ENCODE measurements at regions not wholly inside any gene's neighbourhood (a gene's known extent, or its start where the extent isn't known, plus 50 kb on each side); places are given as distances from the start of the nearest gene placed in this dataset.

DNA sequence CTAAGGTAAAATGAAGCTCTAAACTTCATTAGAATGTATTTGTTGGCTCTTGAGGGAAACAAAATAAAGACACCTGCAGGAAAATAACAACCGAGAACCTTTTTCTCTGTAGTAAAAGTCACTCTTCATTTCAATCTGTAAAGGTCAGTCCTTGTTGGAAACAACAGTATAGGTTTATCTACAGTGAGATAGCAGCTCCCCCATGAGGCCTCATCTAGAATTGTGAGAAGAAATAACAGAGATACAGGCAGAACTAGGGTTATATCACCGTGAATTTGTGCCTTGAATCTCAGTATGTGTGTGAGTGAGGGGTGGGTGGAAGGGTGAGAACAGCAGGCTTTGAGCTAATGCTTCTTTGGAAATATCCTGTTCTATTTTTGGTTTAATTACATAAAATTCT is 107.8 kb upstream of the FMR1 start:
- DNase-seq (no peak), ATAC-seq (ENCODE audit: low read depth) (no peak)
- no peak overlapping the region for H3K4me3 Mint-ChIP-seq
- POLR2A ChIA-PET: interaction anchor here (1.0 kb wide), 1 partner anchor 328 kb away, joined by 6 read pairs; no protein-coding TSS in a partner anchor
- H3K27me3 Mint-ChIP-seq: no peaks in the 10 kb centered on the region
- no peaks in the 10 kb centered on the region for H3K36me3 Mint-ChIP-seq
- H3K27ac Mint-ChIP-seq: no peak overlapping the region
- peaks cover 3% of the 10 kb centered on the region for H3K4me1 Mint-ChIP-seq
- no peaks in the 10 kb centered on the region for H3K9me3 Mint-ChIP-seq

DNA sequence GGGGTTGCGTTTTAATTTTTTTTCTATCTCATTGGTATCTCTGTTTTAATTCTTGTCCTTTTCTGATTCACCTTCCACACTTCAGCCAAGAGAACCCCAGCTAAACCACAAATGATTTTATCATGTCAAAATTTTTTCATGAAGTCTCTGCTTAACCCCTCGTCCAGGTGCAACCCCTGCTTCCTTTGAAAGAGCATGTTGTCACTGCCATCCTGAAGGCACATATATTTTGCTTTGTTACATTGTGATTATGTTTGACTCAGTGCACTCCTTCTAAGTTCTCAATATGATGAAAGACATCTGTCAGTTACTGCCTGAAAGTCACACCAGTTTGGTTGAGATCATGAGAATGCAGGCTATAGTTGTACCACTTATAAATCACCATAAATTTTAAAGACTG is 99.9 kb upstream of the FMR1 start:
- no peaks in the 10 kb centered on the region for H3K36me3 Mint-ChIP-seq
- DNase-seq (no peak), ATAC-seq (ENCODE audit: low read depth) (no peak)
- POLR2A ChIA-PET: no interaction called here
- H3K4me1 Mint-ChIP-seq: no peaks in the 10 kb centered on the region
- H3K27me3 Mint-ChIP-seq: peaks cover 2% of the 10 kb centered on the region
- H3K4me3 Mint-ChIP-seq: no peak overlapping the region
- no peak overlapping the region for H3K27ac Mint-ChIP-seq
- H3K9me3 Mint-ChIP-seq: no peaks in the 10 kb centered on the region

DNA sequence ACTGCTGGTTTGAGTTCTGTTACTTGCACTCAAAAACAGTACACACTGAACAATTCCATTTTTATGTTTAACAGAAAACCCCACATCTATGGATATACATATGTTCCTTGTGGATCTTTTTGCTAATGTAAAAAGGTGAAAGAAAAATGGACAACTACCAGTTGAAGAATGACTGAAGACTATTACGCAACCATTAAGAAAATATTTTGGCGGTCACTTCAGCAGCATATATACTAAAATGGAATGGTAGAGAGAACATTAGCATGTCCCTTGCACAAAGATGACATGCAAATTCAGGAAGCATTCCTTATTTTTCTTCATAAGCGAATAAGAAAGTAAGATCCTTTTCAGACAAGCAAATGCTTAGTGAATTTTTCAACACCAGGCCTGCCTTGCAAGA is 84.6 kb upstream of the FMR1 start:
- Mint-ChIP-seq H3K27me3 (no peaks in the 10 kb centered on the region), H3K36me3 (no peaks in the 10 kb centered on the region)
- POLR2A ChIA-PET: no interaction called here

DNA sequence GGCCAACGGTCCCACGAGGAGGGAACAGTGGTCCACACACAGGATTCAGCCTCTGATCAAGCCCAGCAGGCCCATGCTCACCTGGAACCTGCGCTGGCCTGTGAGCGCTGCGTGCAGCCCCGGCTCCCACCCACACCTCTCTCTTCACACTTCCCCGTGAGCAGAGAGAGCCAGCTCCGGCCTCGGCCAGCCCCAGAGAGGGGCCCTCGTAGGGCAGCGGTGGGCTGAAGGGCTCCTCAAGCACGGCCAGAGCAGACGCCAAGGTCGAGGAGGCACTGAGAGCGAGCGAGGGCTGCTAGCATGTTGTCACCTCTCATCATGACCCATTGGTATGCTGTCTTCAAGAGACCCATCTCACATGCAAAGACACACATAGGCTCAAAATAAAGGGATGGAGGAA is 83.0 kb upstream of the FMR1 start:
- DNase-seq (no peak), ATAC-seq (ENCODE audit: low read depth) (no peak)
- H3K27ac Mint-ChIP-seq: no peak overlapping the region
- H3K36me3 Mint-ChIP-seq: no peaks in the 10 kb centered on the region
- no peaks in the 10 kb centered on the region for H3K27me3 Mint-ChIP-seq
- H3K4me3 Mint-ChIP-seq: no peak overlapping the region
- H3K4me1 Mint-ChIP-seq: peaks cover 1% of the 10 kb centered on the region
- peaks cover 1% of the 10 kb centered on the region for H3K9me3 Mint-ChIP-seq
- POLR2A ChIA-PET: no interaction called here

More for the DNA sequence above, 84.6 kb upstream of the FMR1 start:
- no peak overlapping the region for H3K4me3 Mint-ChIP-seq
- no peak for ATAC-seq (ENCODE audit: low read depth)
- DNase-seq: no peak
- no peak overlapping the region for H3K27ac Mint-ChIP-seq
- peaks cover 1% of the 10 kb centered on the region for H3K9me3 Mint-ChIP-seq
- no peaks in the 10 kb centered on the region for H3K4me1 Mint-ChIP-seq

DNA sequence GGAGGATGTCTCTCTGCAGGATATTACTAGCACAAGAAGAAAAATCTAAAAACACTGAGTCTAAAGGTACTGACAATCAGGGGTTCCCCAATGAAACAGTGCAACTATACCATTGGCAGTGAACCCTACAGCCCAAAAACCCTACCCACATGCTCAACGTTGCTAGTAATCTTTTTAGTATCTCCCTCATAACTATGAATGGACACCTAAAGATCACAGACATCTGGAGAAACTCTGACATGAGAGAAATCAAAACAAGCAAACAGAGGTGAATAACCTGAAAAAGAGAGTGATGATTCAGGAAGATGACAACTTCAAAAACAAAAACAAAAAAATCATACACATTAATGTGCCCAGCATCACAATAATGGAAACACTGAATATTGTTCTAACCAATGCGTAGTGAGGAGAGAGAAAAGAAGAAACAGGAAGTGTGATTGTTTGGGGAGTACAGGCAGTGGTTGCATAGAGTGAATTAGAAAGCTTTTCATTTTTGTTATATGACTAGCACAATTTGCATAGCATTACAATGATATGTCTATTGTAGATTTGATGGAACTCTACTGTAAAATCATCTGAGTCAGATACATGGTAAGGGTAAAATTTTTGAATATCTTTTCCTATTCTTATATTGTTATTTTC is 78.9 kb upstream of the FMR1 start:
- Mint-ChIP-seq H3K4me3 (no peak overlapping the region), H3K36me3 (no peaks in the 10 kb centered on the region), H3K27me3 (no peaks in the 10 kb centered on the region), H3K4me1 (peaks cover 1% of the 10 kb centered on the region), H3K27ac (no peak overlapping the region), H3K9me3 (peaks cover under 1% of the 10 kb centered on the region)
- POLR2A ChIA-PET: no interaction called here
- no peak for DNase-seq
- ATAC-seq (ENCODE audit: low read depth): no peak

DNA sequence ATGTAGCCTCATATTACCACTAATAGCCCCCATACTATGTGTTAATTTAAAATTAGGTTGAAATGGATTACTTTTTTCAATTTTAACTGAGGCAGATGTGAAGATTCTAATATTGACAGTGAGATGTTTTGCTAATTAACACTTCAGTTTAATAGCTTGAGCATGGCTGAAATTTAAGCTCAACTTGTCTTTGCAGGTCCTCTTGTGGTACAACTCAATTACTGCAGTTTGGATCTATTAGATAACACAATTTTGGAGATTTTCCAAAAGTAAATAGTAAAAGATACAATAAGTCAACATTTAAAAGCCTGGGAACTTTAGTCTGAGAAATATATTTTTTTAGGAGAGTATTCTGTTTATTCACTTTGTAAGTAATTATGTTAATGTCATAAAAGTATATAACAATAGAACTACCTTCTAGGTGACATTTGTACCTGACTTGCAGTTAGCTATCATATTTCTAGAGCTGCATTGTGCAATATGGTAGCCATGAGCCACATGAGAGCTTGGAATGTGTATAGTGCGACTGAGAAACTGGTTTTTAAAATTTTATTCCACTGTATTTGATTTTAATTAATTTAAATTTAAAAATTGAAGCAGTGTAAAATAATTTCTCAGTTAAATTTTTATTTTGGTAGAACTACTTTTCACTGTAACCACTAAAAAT is 73.1 kb upstream of the FMR1 start:
- DNase-seq (no peak), ATAC-seq (ENCODE audit: low read depth) (no peak)
- H3K27me3 Mint-ChIP-seq: no peaks in the 10 kb centered on the region
- H3K36me3 Mint-ChIP-seq: no peaks in the 10 kb centered on the region
- POLR2A ChIA-PET: no interaction called here
- no peaks in the 10 kb centered on the region for H3K9me3 Mint-ChIP-seq
- no peaks in the 10 kb centered on the region for H3K4me1 Mint-ChIP-seq
- H3K27ac Mint-ChIP-seq: no peak overlapping the region
- H3K4me3 Mint-ChIP-seq: no peak overlapping the region

DNA sequence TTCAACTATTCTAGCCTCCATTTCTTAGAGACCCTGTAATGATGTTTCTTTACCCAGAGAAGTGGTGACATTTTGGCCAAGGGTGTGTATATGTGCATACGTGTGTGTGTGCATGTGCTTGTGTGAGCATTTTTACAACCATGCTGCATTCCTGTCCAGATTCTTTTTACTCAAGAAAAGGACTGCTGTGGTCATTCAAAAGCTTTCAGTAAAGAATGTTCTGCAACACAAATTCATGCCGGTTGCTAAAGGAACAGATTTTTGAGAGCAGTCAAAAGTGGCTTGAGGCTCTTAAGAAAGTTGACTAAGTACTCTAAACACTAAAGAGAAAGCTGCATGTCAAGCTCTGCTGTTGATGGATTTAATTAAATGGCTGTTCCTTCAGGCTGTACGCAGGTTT is 65.0 kb upstream of the FMR1 start:
- Mint-ChIP-seq H3K27ac (no peak overlapping the region), H3K27me3 (peaks cover 2% of the 10 kb centered on the region), H3K9me3 (no peaks in the 10 kb centered on the region), H3K4me1 (peaks cover 2% of the 10 kb centered on the region), H3K36me3 (no peaks in the 10 kb centered on the region), H3K4me3 (no peak overlapping the region)
- POLR2A ChIA-PET: no interaction called here
- ATAC-seq (ENCODE audit: low read depth) (no peak), DNase-seq (no peak)

DNA sequence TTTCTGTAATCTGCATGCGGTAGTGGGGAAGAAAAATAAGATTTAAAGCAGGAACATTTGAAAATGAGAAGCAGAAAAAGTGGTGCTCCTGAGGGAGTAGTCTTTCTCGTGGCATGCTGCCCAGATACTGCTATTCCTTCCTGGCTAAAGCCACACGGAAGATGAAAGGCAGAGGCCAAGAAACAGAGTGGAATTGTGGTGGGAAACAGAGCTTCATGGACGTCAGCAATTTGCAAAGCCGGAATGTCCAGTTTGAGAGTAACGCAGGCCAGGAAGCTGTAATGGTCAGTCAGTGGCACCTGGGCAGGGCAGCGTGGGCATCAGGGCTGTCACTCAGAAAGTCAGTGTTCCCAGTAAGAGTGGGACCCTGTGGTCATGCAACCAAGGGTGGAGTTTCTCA is 63.7 kb upstream of the FMR1 start:
- Mint-ChIP-seq H3K4me1 (peaks cover 2% of the 10 kb centered on the region), H3K27me3 (peaks cover 2% of the 10 kb centered on the region), H3K4me3 (no peak overlapping the region), H3K27ac (no peak overlapping the region), H3K36me3 (no peaks in the 10 kb centered on the region), H3K9me3 (no peaks in the 10 kb centered on the region)
- POLR2A ChIA-PET: no interaction called here
- no peak for DNase-seq
- no peak for ATAC-seq (ENCODE audit: low read depth)

DNA sequence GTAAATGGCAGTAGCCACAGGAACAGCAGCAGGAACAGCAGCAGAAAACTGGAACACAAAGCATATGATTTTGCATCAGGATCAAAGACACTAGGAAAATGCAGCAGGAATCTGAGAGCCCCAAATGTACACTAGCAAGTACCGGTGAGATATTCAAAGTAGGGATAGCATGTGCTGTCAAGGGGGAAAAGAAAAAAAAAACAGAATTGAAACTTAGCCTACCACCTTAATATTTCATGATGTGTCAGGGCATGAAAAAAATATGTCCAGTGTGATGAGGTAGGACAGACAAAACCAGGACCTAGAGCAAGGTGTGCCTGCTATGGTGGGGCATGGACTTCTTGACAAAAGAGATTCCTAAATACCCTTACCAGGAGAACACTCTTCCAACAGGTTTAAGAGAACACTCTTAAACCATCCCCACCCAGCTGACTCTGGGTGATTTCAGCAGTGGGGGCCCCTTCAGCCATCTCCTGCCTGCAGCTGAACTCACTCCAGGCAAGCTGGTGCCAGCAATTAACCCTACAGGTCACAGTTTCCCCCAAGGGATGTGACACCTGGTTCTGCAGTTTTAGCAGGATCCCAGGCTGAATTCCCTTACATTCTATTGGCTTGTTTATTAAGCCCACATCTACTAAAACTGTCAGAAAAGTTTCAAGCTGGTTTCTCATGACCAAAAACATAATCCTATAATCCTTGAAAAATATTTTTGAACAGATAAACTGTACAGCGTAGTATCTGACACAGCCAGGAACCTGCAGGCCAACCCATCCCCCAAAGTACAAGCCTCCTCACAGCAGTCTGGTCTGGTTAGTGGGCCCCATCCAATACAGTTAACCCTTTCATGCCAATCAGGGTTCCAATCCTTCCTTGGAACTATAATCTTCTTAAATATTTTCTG is 62.9 kb upstream of the FMR1 start:
- H3K36me3 Mint-ChIP-seq: no peaks in the 10 kb centered on the region
- no peak overlapping the region for H3K27ac Mint-ChIP-seq
- ATAC-seq (ENCODE audit: low read depth) (no peak), DNase-seq (no peak)
- no peaks in the 10 kb centered on the region for H3K9me3 Mint-ChIP-seq
- peaks cover 2% of the 10 kb centered on the region for H3K27me3 Mint-ChIP-seq
- H3K4me1 Mint-ChIP-seq: peaks cover 2% of the 10 kb centered on the region
- POLR2A ChIA-PET: no interaction called here
- H3K4me3 Mint-ChIP-seq: no peak overlapping the region

DNA sequence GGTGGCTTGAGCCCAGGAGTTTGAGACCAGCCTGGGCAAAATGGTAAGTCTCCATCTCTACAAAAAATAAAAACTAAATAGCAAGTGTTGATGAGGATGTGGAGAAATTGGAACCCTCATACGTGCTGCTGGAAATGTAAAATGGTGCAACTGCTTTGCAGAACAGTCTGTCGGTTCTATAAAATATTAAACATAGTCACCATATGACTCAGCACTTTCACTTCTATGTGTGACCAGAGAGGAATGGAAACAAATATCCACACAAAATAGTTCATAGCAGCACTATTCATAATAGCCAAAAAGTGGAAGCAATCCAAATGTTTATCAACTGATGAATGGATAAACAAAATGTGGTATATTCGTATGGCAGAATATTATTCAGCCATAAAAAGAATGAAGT is 60.8 kb upstream of the FMR1 start:
- H3K9me3 Mint-ChIP-seq: no peaks in the 10 kb centered on the region
- no peak overlapping the region for H3K4me3 Mint-ChIP-seq
- no peak for DNase-seq
- H3K36me3 Mint-ChIP-seq: no peaks in the 10 kb centered on the region
- peaks cover 2% of the 10 kb centered on the region for H3K4me1 Mint-ChIP-seq
- ATAC-seq (ENCODE audit: low read depth): no peak
- no peak overlapping the region for H3K27ac Mint-ChIP-seq
- H3K27me3 Mint-ChIP-seq: peaks cover 2% of the 10 kb centered on the region
- POLR2A ChIA-PET: no interaction called here

DNA sequence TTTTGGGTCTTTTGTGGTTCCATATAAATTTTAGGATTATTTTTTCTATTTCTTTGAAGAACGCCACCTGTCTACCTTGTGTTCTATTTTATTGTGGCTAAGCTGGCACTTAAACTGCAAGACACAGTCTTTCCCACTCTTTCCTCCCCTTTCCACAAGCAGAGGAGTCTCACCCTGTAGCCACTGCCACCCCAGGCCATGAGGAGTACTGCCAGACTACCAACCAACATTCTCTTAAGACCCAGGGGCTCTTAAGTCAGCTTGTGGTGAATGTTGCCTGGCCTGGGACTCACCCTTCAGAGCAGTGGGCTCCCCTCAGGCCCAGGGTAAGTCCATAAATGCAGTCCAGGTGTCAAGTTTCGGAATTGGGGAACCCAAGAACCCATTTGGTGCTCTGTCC is 58.0 kb upstream of the FMR1 start:
- Mint-ChIP-seq H3K27ac (no peak overlapping the region), H3K36me3 (no peaks in the 10 kb centered on the region), H3K4me1 (peaks cover 2% of the 10 kb centered on the region), H3K27me3 (peaks cover 2% of the 10 kb centered on the region), H3K9me3 (no peaks in the 10 kb centered on the region), H3K4me3 (no peak overlapping the region)
- ATAC-seq (ENCODE audit: low read depth) (no peak), DNase-seq (no peak)
- POLR2A ChIA-PET: no interaction called here

DNA sequence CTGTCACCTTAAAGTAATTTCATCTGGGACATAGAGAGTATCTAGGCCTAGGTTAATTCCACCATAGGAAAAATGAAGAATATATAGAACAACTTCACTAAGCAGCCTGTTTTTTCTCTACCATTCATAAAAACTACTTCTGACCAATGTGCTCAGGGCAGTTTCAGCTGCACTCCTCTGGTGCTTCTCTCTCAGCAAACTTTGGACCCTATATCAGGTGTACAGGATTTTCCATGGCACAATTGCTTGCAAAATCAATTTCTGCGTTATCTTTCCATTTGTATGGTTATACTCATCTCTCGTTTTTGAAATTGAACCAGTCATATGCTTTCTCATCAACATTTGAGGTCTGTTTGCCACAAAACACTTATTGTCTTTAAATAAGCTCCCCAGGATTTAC is 52.1 kb upstream of the FMR1 start:
- Mint-ChIP-seq H3K27ac (no peak overlapping the region), H3K36me3 (no peaks in the 10 kb centered on the region), H3K27me3 (no peaks in the 10 kb centered on the region), H3K4me3 (no peak overlapping the region), H3K9me3 (no peaks in the 10 kb centered on the region), H3K4me1 (no peaks in the 10 kb centered on the region)
- ATAC-seq (ENCODE audit: low read depth): no peak
- POLR2A ChIA-PET: no interaction called here
- DNase-seq: no peak
